ENCODE measurements at regions not wholly inside any gene's neighbourhood (a gene's known extent, or its start where the extent isn't known, plus 50 kb on each side); places are given as distances from the start of the nearest gene placed in this dataset.

- Histone ChIP-seq H3K9me3 (ENCODE audit: control insufficient read depth in 2 of 2, low read length in 2 of 2) (no peaks in the 10 kb centered on the region), H3K4me1 (ENCODE audit: control insufficient read depth in 2 of 2, insufficient read depth in 2 of 2, low read length in 2 of 2) (no peaks in the 10 kb centered on the region), H3K36me3 (ENCODE audit: control insufficient read depth in 2 of 2, insufficient read depth in 2 of 2, low read length in 2 of 2) (no peaks in the 10 kb centered on the region), H3K4me3 (ENCODE audit: low read length in 2 of 2) (no peak overlapping the region), H3K27me3 (ENCODE audit: control insufficient read depth in 2 of 2, insufficient read depth in 2 of 2, low read length in 2 of 2) (no peaks in the 10 kb centered on the region), H3K27ac (ENCODE audit: low read depth in 2 of 2, low read length in 2 of 2) (no peak overlapping the region), H3K9ac (ENCODE audit: low read depth in 1 of 2, low read length in 2 of 2) (no peak overlapping the region)
Observed at GRCh38 chr4:96263291-96263690, 423.4 kb downstream of the PDHA2 start.

- Histone ChIP-seq H3K9ac (ENCODE audit: low read depth in 1 of 2, low read length in 2 of 2) (no peak overlapping the region), H3K36me3 (ENCODE audit: control insufficient read depth in 2 of 2, insufficient read depth in 2 of 2, low read length in 2 of 2) (no peaks in the 10 kb centered on the region), H3K27ac (ENCODE audit: low read depth in 2 of 2, low read length in 2 of 2) (no peak overlapping the region), H3K9me3 (ENCODE audit: control insufficient read depth in 2 of 2, low read length in 2 of 2) (no peaks in the 10 kb centered on the region), H3K4me1 (ENCODE audit: control insufficient read depth in 2 of 2, insufficient read depth in 2 of 2, low read length in 2 of 2) (no peaks in the 10 kb centered on the region), H3K4me3 (ENCODE audit: low read length in 2 of 2) (no peak overlapping the region), H3K27me3 (ENCODE audit: control insufficient read depth in 2 of 2, insufficient read depth in 2 of 2, low read length in 2 of 2) (no peaks in the 10 kb centered on the region)
Observed at GRCh38 chr4:96264941-96265463, 425.1 kb downstream of the PDHA2 start.

- no peaks in the 10 kb centered on the region for H3K27me3 ChIP-seq (ENCODE audit: control insufficient read depth in 2 of 2, insufficient read depth in 2 of 2, low read length in 2 of 2)
- no peaks in the 10 kb centered on the region for H3K9me3 ChIP-seq (ENCODE audit: control insufficient read depth in 2 of 2, low read length in 2 of 2)
- H3K27ac ChIP-seq (ENCODE audit: low read depth in 2 of 2, low read length in 2 of 2) = no peak overlapping the region
- H3K9ac ChIP-seq (ENCODE audit: low read depth in 1 of 2, low read length in 2 of 2) = no peak overlapping the region
- no peaks in the 10 kb centered on the region for H3K36me3 ChIP-seq (ENCODE audit: control insufficient read depth in 2 of 2, insufficient read depth in 2 of 2, low read length in 2 of 2)
- H3K4me1 ChIP-seq (ENCODE audit: control insufficient read depth in 2 of 2, insufficient read depth in 2 of 2, low read length in 2 of 2) = no peaks in the 10 kb centered on the region
- no peak overlapping the region for H3K4me3 ChIP-seq (ENCODE audit: low read length in 2 of 2)
Observed at GRCh38 chr4:96293806-96294205, 453.9 kb downstream of the PDHA2 start.

- Histone ChIP-seq H3K27ac (ENCODE audit: low read depth in 2 of 2, low read length in 2 of 2) (no peak overlapping the region), H3K36me3 (ENCODE audit: control insufficient read depth in 2 of 2, insufficient read depth in 2 of 2, low read length in 2 of 2) (no peaks in the 10 kb centered on the region), H3K4me1 (ENCODE audit: control insufficient read depth in 2 of 2, insufficient read depth in 2 of 2, low read length in 2 of 2) (no peaks in the 10 kb centered on the region), H3K4me3 (ENCODE audit: low read length in 2 of 2) (no peak overlapping the region), H3K9ac (ENCODE audit: low read depth in 1 of 2, low read length in 2 of 2) (no peak overlapping the region), H3K9me3 (ENCODE audit: control insufficient read depth in 2 of 2, low read length in 2 of 2) (no peaks in the 10 kb centered on the region), H3K27me3 (ENCODE audit: control insufficient read depth in 2 of 2, insufficient read depth in 2 of 2, low read length in 2 of 2) (no peaks in the 10 kb centered on the region)
Observed at GRCh38 chr4:96295143-96295741, 455.3 kb downstream of the PDHA2 start.

GRCh38 chr4:96301715-96302114 is 461.8 kb downstream of the PDHA2 start:
- H3K27me3 ChIP-seq (ENCODE audit: control insufficient read depth in 2 of 2, insufficient read depth in 2 of 2, low read length in 2 of 2) = no peaks in the 10 kb centered on the region
- H3K9me3 ChIP-seq (ENCODE audit: control insufficient read depth in 2 of 2, low read length in 2 of 2) = no peaks in the 10 kb centered on the region
- no peak overlapping the region for H3K4me3 ChIP-seq (ENCODE audit: low read length in 2 of 2)
- no peak overlapping the region for H3K9ac ChIP-seq (ENCODE audit: low read depth in 1 of 2, low read length in 2 of 2)
- no peaks in the 10 kb centered on the region for H3K4me1 ChIP-seq (ENCODE audit: control insufficient read depth in 2 of 2, insufficient read depth in 2 of 2, low read length in 2 of 2)
- no peaks in the 10 kb centered on the region for H3K36me3 ChIP-seq (ENCODE audit: control insufficient read depth in 2 of 2, insufficient read depth in 2 of 2, low read length in 2 of 2)
- H3K27ac ChIP-seq (ENCODE audit: low read depth in 2 of 2, low read length in 2 of 2) = no peak overlapping the region

GRCh38 chr4:96305030-96305429 is 465.1 kb downstream of the PDHA2 start:
- Histone ChIP-seq H3K27me3 (ENCODE audit: control insufficient read depth in 2 of 2, insufficient read depth in 2 of 2, low read length in 2 of 2) (no peaks in the 10 kb centered on the region), H3K27ac (ENCODE audit: low read depth in 2 of 2, low read length in 2 of 2) (no peak overlapping the region), H3K36me3 (ENCODE audit: control insufficient read depth in 2 of 2, insufficient read depth in 2 of 2, low read length in 2 of 2) (no peaks in the 10 kb centered on the region), H3K4me1 (ENCODE audit: control insufficient read depth in 2 of 2, insufficient read depth in 2 of 2, low read length in 2 of 2) (no peaks in the 10 kb centered on the region), H3K9me3 (ENCODE audit: control insufficient read depth in 2 of 2, low read length in 2 of 2) (no peaks in the 10 kb centered on the region), H3K4me3 (ENCODE audit: low read length in 2 of 2) (no peak overlapping the region), H3K9ac (ENCODE audit: low read depth in 1 of 2, low read length in 2 of 2) (no peak overlapping the region)

- Histone ChIP-seq H3K4me3 (ENCODE audit: low read length in 2 of 2) (peak overlapping the region in 1 of 2 donors; percentile 58), H3K36me3 (ENCODE audit: control insufficient read depth in 2 of 2, insufficient read depth in 2 of 2, low read length in 2 of 2) (no peaks in the 10 kb centered on the region), H3K9ac (ENCODE audit: low read depth in 1 of 2, low read length in 2 of 2) (no peak overlapping the region), H3K27me3 (ENCODE audit: control insufficient read depth in 2 of 2, insufficient read depth in 2 of 2, low read length in 2 of 2) (no peaks in the 10 kb centered on the region), H3K4me1 (ENCODE audit: control insufficient read depth in 2 of 2, insufficient read depth in 2 of 2, low read length in 2 of 2) (no peaks in the 10 kb centered on the region), H3K27ac (ENCODE audit: low read depth in 2 of 2, low read length in 2 of 2) (no peak overlapping the region), H3K9me3 (ENCODE audit: control insufficient read depth in 2 of 2, low read length in 2 of 2) (no peaks in the 10 kb centered on the region)
Observed at GRCh38 chr4:96312046-96312685, 472.3 kb downstream of the PDHA2 start.

- Histone ChIP-seq H3K9ac (ENCODE audit: low read depth in 1 of 2, low read length in 2 of 2) (no peak overlapping the region), H3K27ac (ENCODE audit: low read depth in 2 of 2, low read length in 2 of 2) (no peak overlapping the region), H3K27me3 (ENCODE audit: control insufficient read depth in 2 of 2, insufficient read depth in 2 of 2, low read length in 2 of 2) (no peaks in the 10 kb centered on the region), H3K9me3 (ENCODE audit: control insufficient read depth in 2 of 2, low read length in 2 of 2) (no peaks in the 10 kb centered on the region), H3K36me3 (ENCODE audit: control insufficient read depth in 2 of 2, insufficient read depth in 2 of 2, low read length in 2 of 2) (no peaks in the 10 kb centered on the region), H3K4me1 (ENCODE audit: control insufficient read depth in 2 of 2, insufficient read depth in 2 of 2, low read length in 2 of 2) (no peaks in the 10 kb centered on the region), H3K4me3 (ENCODE audit: low read length in 2 of 2) (no peak overlapping the region)
Observed at GRCh38 chr4:96315815-96316214, 475.9 kb downstream of the PDHA2 start.

GRCh38 chr4:96316776-96317175 is 476.9 kb downstream of the PDHA2 start:
- H3K36me3 ChIP-seq (ENCODE audit: control insufficient read depth in 2 of 2, insufficient read depth in 2 of 2, low read length in 2 of 2) = no peaks in the 10 kb centered on the region
- H3K9ac ChIP-seq (ENCODE audit: low read depth in 1 of 2, low read length in 2 of 2) = no peak overlapping the region
- H3K4me1 ChIP-seq (ENCODE audit: control insufficient read depth in 2 of 2, insufficient read depth in 2 of 2, low read length in 2 of 2) = no peaks in the 10 kb centered on the region
- no peak overlapping the region for H3K4me3 ChIP-seq (ENCODE audit: low read length in 2 of 2)
- no peaks in the 10 kb centered on the region for H3K9me3 ChIP-seq (ENCODE audit: control insufficient read depth in 2 of 2, low read length in 2 of 2)
- no peak overlapping the region for H3K27ac ChIP-seq (ENCODE audit: low read depth in 2 of 2, low read length in 2 of 2)
- no peaks in the 10 kb centered on the region for H3K27me3 ChIP-seq (ENCODE audit: control insufficient read depth in 2 of 2, insufficient read depth in 2 of 2, low read length in 2 of 2)

- Histone ChIP-seq H3K36me3 (ENCODE audit: control insufficient read depth in 2 of 2, insufficient read depth in 2 of 2, low read length in 2 of 2) (no peaks in the 10 kb centered on the region), H3K9me3 (ENCODE audit: control insufficient read depth in 2 of 2, low read length in 2 of 2) (no peaks in the 10 kb centered on the region), H3K9ac (ENCODE audit: low read depth in 1 of 2, low read length in 2 of 2) (no peak overlapping the region), H3K4me1 (ENCODE audit: control insufficient read depth in 2 of 2, insufficient read depth in 2 of 2, low read length in 2 of 2) (no peaks in the 10 kb centered on the region), H3K27me3 (ENCODE audit: control insufficient read depth in 2 of 2, insufficient read depth in 2 of 2, low read length in 2 of 2) (no peaks in the 10 kb centered on the region), H3K4me3 (ENCODE audit: low read length in 2 of 2) (no peak overlapping the region), H3K27ac (ENCODE audit: low read depth in 2 of 2, low read length in 2 of 2) (no peak overlapping the region)
Observed at GRCh38 chr4:96317891-96318290, 478.0 kb downstream of the PDHA2 start.
